ENCODE measurements at regions not wholly inside any gene's neighbourhood (a gene's known extent, or its start where the extent isn't known, plus 50 kb on each side); places are given as distances from the start of the nearest gene placed in this dataset.

DNA sequence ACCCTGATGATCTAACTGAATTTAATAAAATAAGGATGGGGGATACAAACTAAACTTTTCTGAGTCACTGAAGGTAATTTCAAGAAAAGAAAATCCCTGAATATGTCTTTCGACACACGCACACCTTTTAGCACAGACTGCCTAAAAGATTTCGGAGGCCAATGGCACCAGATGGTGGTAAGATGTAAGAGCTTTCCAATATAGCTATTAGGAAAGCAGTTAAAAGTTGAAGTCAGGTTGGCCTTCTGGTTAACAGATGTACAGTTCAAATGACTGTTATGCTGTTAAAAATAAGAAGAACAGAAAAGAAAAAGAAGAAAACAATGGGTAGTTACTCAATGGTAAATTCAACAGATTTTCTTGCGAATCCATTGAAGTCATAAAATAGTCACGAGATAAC, 80.7 kb upstream of the KRR1 start:
- H3K4me3 Mint-ChIP-seq: no peak overlapping the region
- no peaks in the 10 kb centered on the region for H3K36me3 Mint-ChIP-seq (ENCODE audit: low read depth)
- CTCF ChIA-PET: no interaction called here
- intact Hi-C loops (cut with micrococcal nuclease): no loop called here
- TF ChIP-seq, protein P1, sequence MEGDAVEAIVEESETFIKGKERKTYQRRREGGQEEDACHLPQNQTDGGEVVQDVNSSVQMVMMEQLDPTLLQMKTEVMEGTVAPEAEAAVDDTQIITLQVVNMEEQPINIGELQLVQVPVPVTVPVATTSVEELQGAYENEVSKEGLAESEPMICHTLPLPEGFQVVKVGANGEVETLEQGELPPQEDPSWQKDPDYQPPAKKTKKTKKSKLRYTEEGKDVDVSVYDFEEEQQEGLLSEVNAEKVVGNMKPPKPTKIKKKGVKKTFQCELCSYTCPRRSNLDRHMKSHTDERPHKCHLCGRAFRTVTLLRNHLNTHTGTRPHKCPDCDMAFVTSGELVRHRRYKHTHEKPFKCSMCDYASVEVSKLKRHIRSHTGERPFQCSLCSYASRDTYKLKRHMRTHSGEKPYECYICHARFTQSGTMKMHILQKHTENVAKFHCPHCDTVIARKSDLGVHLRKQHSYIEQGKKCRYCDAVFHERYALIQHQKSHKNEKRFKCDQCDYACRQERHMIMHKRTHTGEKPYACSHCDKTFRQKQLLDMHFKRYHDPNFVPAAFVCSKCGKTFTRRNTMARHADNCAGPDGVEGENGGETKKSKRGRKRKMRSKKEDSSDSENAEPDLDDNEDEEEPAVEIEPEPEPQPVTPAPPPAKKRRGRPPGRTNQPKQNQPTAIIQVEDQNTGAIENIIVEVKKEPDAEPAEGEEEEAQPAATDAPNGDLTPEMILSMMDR (IDR thresholded peaks at IDR 0.05): no peak
- no peak for ATAC-seq (ENCODE audit: low read depth)
- DNase-seq: no peak
- H3K27me3 Mint-ChIP-seq: peaks cover 10% of the 10 kb centered on the region
- no peak overlapping the region for H3K27ac Mint-ChIP-seq
- no peaks in the 10 kb centered on the region for H3K9me3 Mint-ChIP-seq
- POLR2A ChIA-PET: no interaction called here
- H3K4me1 Mint-ChIP-seq: no peaks in the 10 kb centered on the region

DNA sequence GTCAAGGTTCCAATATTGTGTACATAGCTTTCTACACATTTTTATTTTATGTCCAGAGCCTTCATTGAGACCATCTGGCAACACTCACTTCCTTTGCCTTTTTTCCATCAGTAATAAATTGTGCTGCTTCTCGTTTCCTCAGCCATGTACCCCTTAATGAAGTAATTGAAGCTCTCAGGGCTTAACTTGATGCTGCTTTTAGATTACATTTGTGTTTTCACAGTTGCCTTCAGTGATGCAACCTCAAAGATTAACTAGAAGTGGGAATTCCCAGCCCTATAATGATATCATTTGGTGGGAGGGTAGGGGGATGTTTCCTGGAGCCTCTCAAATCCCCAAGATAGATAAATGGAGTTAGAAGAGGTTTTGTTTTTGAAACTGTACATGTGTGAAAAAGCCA, 80.2 kb upstream of the KRR1 start:
- H3K4me3 Mint-ChIP-seq: no peak overlapping the region
- H3K9me3 Mint-ChIP-seq: no peaks in the 10 kb centered on the region
- DNase-seq: no peak
- POLR2A ChIA-PET: no interaction called here
- intact Hi-C loops (cut with micrococcal nuclease): no loop called here
- H3K27me3 Mint-ChIP-seq: peaks cover 10% of the 10 kb centered on the region
- H3K27ac Mint-ChIP-seq: no peak overlapping the region
- ATAC-seq (ENCODE audit: low read depth): no peak
- H3K4me1 Mint-ChIP-seq: no peaks in the 10 kb centered on the region
- H3K36me3 Mint-ChIP-seq (ENCODE audit: low read depth): no peaks in the 10 kb centered on the region
- TF ChIP-seq, protein P1 (IDR thresholded peaks at IDR 0.05): no peak
- CTCF ChIA-PET: interaction anchor here (1.2 kb wide), 1 partner anchor 10 kb away, joined by 3 read pairs; no protein-coding TSS in a partner anchor

DNA sequence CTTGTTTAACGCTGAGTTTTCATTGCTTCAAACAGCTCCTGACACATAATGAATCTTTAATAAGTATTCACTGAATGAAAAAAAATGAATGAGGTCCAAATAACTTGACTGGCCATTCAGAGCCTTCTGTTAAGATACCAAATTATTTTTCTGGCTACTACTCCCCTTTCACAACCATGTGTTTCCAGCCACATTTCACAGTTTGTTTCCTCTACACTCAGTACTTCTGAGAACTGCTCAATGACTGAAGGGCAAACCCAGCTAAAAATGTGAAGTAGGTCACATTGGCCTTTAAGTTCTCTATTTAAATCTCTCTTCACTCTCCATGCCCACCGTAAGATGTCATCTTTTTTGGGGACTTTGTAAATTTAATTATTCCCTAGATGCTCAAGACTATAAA, 78.4 kb upstream of the KRR1 start:
- H3K27ac Mint-ChIP-seq: no peak overlapping the region

DNA sequence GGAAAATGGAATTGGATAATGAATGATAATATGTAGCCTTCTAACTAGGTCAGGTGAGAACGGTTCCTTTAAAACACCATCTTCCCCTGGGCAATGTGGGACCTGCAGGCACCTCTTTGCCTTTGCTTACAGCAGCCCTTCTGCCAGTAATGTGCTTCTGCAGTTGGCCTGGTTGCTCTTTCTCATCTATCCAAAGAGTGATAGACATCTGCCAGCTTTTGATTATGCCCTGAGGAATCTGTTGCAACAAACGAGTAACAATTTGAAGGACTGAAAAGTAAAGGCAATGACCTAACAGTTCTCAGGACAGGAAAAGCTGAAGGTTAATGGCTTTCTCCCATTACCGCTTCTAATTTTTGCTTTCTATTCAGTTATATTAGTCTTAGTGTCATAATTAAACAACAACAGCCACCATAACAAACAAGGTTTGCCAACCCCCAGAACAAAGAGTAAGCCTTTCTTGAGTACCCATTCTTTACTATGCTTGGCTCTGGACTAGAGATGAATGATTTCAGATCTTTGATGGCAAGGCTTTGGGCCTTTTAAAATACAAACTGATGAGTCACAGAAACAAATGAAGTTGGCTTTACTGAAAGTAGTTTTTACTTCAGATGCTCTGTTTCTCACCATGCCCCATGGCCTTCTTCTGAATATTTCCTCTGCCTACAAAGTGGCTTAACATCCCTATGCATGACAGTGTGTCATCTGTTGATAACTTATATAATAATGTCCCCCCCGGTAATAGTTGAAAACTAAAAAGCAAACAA, 76.1 kb upstream of the KRR1 start:
- CTCF ChIA-PET: no interaction called here
- no peak for DNase-seq
- no peaks in the 10 kb centered on the region for H3K36me3 Mint-ChIP-seq (ENCODE audit: low read depth)

More for the DNA sequence above, 78.4 kb upstream of the KRR1 start:
- DNase-seq (no peak), ATAC-seq (ENCODE audit: low read depth) (no peak)
- TF ChIP-seq, protein P1 (IDR thresholded peaks at IDR 0.05): no peak
- Mint-ChIP-seq H3K4me3 (no peak overlapping the region), H3K27me3 (peaks cover 13% of the 10 kb centered on the region), H3K9me3 (no peaks in the 10 kb centered on the region), H3K4me1 (no peaks in the 10 kb centered on the region), H3K36me3 (ENCODE audit: low read depth) (no peaks in the 10 kb centered on the region)
- intact Hi-C loops (cut with micrococcal nuclease): no loop called here
- CTCF ChIA-PET: no interaction called here
- POLR2A ChIA-PET: no interaction called here

DNA sequence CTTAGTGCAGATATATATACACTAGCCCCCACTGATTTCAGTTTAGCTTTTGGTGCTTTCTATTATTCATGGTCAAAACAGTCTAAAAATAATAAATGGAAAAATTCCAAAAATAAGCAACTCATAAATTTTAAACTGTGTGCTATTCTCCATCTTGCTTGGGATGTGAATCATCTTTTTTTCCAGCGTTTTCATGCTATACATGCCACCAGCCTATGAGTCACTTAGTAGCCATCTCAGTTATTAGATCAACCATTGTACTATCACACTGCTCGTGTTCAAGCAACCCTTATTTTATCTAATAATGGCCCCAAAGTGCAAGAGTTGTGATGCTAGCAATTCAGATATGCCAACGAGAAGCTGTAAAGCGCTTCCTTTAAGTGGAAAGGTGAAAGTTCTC, 73.9 kb upstream of the KRR1 start:
- TF ChIP-seq, protein P1 (IDR thresholded peaks at IDR 0.05): no peak
- intact Hi-C loops (cut with micrococcal nuclease): no loop called here
- Mint-ChIP-seq H3K4me3 (no peak overlapping the region), H3K27ac (no peak overlapping the region), H3K4me1 (no peaks in the 10 kb centered on the region), H3K27me3 (peaks cover 13% of the 10 kb centered on the region), H3K9me3 (no peaks in the 10 kb centered on the region), H3K36me3 (ENCODE audit: low read depth) (no peaks in the 10 kb centered on the region)
- DNase-seq (no peak), ATAC-seq (ENCODE audit: low read depth) (no peak)
- CTCF ChIA-PET: no interaction called here
- POLR2A ChIA-PET: no interaction called here

More for the DNA sequence above, 76.1 kb upstream of the KRR1 start:
- intact Hi-C loops (cut with micrococcal nuclease): no loop called here
- TF ChIP-seq, protein P1 (IDR thresholded peaks at IDR 0.05): no peak
- H3K9me3 Mint-ChIP-seq: no peaks in the 10 kb centered on the region
- H3K4me3 Mint-ChIP-seq: no peak overlapping the region
- H3K27ac Mint-ChIP-seq: no peak overlapping the region
- no peak for ATAC-seq (ENCODE audit: low read depth)
- peaks cover 14% of the 10 kb centered on the region for H3K27me3 Mint-ChIP-seq
- H3K4me1 Mint-ChIP-seq: no peaks in the 10 kb centered on the region
- POLR2A ChIA-PET: no interaction called here
